ENCODE measurements at regions not wholly inside any gene's neighbourhood (a gene's known extent, or its start where the extent isn't known, plus 50 kb on each side); places are given as distances from the start of the nearest gene placed in this dataset.
"Not testable (repeated sequence)": the region's sequence is repeated elsewhere in the genome, so short reads cannot be mapped to it uniquely, and the experiment has no call there.

DNA sequence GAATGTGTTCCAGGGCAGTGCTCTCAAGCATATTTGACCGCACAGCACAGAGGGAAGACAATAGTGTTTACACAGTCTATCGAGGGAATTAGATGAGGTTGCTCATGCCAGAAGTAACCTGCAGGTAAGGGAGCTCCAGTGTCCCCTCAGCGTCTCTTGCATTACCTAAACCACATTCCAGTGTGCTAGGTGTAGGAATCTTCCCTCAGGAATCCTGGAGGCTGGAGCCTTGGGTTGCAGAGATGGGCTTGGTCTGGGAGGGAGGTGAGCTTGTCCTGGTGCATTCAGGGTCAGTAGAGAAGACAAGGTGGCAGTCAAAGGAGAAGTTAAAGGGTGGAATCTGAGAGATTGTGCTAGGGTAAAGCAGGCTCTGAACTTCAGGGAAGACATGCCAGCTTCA is 56.3 kb downstream of the SOX14 start:
- DNase-seq = no peak

DNA sequence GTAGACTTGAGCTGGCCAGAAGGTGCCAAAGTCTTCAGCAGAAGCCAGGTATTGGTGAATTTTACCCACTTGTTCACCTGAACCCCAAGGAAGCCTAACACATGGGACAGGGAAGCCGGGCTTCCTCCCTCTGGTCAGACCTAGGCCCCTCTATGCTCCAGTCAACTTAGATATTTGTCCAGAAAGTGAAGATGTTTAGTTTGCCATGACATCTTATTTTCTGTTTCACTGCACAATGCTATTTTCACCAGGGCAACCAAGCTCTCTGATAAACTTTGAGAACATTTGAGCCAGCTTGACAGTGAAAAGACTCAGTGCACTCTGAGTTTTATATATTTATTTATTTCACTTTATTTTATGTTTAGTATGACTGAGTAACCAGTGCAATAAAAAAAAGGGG is 71.0 kb downstream of the SOX14 start:
- DNase-seq = no peak

- DNase-seq = no peak
These were observed 81.1 kb downstream of the SOX14 start for GRCh38 chr3:137845194-137845593.

GRCh38 chr3:137845666-137846065 is 81.6 kb downstream of the SOX14 start:
- no peak for DNase-seq

- DNase-seq = no peak
These were observed 88.3 kb downstream of the SOX14 start for GRCh38 chr3:137852391-137852830.

GRCh38 chr3:137854533-137855261 is 90.6 kb downstream of the SOX14 start:
- no peak for DNase-seq

DNA sequence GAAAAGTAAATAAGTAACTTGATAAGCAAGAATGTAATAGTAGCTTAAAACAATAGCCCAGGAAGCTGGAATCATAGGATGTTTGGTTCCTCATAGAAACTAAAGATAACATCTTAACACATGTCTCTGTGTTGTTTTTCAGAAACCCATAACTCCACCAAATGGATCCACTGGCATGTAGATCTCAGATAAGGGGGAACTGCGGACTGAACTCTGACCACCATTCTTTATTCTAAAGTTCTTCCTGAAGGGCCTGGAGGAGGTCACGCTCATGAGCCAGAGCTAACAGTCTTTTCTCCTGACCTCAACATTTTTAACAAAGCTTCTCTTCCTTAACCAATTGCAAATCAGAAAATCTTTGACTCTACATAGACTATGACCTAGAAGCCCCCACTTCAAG is 101.9 kb downstream of the SOX14 start:
- no peak for DNase-seq

DNA sequence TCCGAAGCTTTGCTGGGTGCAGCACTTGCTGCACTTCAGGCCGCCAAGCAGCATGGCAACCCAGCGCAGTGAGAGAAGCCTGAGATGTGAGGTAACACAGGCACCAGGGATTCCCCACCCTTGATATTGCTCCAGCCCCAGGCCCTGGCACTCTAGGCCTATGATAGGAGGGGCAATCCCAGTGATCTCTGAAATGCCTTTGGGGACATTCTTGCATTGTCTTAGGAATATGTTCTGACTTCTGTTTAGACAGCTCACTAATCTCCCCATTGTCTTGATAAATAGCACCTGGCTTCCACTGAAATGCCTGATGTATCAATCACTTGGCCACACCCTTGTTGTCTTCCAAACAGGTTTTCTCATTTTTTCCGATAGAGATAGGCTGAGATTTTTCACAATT is 102.8 kb downstream of the SOX14 start:
- no peak for DNase-seq

GRCh38 chr3:137867611-137868010 is 103.5 kb downstream of the SOX14 start:
- DNase-seq = no peak

GRCh38 chr3:137869022-137869421 is 104.9 kb downstream of the SOX14 start:
- no peak for DNase-seq

DNA sequence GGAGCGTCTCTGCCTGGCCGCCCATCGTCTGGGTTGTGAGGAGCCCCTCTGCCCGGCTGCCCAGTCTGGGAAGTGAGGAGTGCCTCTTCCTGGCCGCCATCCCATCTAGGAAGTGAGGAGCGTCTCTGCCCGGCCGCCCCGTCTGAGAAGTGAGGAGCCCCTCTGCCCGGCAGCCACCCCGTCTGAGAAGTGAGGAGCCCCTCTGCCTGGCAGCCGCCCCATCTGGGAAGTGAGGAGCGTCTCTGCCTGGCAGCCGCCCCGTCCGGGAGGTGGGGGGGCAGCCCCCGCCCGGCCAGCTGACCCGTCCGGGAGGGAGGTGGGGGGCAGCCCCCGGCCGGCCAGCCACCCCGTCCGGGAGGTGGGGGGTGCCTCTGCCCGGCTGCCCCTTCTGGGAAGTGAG is 108.5 kb downstream of the SOX14 start:
- DNase-seq = not testable (repeated sequence)

GRCh38 chr3:137896842-137897241 is 113.1 kb upstream of the CLDN18 start:
- not testable (repeated sequence) for DNase-seq

DNA sequence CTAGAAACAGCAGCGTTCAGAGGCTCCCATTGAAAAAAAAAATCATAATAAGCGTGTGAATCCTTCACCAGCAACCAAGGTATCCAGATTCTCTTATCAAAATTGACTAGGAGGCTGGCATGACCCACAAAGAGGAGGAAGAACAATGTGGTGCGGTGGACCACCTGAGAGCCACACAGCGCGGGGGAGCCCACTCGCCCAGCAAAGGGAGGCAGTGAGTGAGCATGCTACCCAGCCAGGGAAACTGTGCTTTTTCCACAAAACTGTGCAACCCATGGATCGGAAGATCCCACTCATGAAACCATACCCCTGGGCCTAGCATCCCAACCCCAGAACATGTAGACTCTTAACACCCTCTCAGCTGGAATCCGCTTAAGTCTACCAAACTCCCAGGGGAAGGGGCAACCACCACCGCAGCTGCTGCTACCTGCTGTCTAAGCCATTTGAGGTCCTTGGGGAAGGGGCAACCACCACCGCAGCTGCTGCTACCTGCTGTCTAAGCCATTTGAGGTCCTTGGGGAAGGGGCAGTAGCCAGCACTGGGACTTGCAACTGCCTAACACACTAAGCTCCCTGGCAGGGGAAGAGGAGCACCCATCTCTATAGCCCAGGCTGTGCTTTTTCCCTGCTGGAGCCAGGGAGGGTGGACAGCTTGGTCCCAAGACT is 102.8 kb upstream of the CLDN18 start:
- no peak for DNase-seq

DNA sequence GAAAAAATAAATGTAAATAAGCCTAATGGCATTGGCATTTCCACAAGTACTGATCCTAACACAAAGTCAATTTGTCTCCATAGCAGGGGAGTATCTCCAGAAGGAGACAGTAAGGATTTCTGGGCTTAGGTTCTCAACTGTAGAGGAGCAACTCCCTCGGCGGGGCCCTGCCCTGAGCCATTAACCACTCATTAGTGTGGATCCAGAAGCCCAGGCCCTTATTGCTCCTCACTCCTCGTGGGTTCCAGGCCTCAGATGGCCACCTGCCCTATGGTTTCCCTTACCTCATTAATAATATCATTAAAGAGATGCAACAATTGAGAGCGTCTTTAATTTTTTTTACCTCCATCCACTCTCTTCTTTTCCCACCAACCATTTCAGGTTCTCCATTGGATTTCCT is 85.3 kb upstream of the CLDN18 start:
- no peak for DNase-seq

DNA sequence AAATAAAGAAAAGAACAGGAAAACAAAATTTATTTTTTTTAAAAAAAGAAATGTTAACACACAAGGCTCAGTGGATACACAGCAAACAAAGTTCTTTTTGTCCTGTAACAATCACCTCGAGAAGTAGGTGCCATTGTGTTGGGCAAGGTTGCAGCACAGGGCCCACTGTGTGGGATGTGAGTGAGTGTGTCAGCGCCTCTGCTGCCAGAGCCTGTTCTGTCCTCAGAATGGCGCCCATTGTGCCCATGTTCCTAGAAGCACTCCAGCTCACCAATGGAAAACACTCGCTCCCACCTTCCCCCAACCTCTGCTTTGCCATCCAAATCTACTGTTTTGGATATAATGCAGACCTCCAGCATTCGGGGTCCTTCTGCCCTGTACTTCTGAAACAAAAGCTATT is 84.9 kb upstream of the CLDN18 start:
- no peak for DNase-seq

DNA sequence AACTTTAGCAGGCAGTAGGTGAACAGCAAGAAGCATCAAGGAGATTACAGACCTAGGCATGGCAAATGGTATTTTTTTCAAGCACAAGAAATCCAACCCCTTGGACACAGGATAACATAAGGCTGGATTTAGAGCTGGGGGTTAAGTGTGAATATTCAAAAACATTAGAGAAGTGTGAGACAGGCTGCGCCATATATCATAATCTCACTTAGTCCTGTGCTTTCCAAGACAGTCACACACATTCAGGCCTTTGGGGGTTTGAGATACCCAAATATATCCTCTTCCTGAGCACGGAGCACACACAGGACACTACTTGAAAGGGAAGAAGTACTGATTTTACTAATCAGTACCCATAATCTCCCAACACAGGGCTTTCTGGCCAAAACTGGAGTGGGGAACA is 83.0 kb upstream of the CLDN18 start:
- no peak for DNase-seq

GRCh38 chr3:137930976-137931375 is 79.0 kb upstream of the CLDN18 start:
- no peak for DNase-seq

DNA sequence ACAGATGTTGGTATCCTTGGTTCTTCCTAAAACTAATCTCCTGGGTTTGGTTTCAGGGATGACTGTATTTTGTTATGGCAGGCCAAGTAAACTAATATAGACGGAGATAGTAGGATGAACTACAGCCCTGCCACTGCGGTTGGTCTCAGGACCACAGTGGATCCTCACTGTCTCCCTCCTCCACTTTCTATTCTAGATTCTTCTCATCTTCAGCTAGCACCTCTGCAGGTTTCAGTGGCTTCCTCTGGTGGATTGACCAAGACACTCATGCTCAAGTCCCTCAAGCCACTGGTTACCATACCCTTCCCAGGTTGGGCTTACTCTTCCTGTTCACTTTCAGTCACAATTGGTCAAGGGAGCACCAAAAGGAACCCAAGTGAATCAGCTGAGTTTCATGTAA is 71.1 kb upstream of the CLDN18 start:
- DNase-seq = no peak

DNA sequence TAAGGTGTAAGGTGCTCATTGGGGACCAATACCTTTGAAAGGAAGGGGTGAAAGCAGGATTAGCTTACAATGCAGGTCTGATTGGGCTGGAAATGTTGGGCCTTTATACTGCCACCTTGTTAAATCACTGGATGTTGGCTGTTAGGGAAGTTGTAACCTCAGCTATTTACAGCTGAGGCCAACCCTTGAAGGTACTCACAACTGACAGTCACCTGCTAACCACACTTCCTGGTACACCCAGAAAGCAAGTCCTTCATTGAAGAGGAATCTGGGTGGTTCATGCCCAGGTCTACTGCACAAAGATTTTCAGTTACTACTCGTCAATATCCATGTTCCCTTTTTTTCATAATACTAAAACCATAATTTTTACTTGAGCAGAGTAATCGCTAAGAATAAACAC is 65.4 kb upstream of the CLDN18 start:
- no peak for DNase-seq

DNA sequence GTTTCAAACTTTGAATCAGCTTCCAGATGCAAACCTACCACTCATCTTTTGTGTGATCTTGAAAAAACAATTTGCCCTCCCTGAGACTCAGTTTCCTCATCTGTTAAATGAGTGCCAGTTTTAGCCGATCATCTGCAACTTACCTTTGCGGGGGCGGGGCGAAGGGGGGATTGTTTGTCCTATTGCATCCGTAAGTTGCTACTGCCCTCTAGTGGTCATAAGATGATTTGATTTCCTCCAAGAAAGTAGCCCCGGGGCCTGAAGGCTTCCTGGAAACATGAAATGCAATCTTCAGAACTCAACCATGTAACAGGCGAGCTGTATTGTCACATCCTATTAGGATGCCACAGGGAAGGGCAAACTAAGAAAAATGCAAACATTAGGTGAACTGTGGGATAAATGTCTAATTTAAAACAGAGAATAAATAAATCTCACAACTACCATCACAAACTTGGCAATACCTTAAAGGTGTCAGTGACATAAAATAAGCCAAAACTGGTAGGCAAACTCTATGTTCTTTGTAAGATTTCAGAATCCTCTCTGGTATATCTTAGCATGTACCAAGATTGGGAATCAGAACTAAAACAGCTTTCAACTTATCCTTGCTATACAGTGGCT is 63.5 kb upstream of the CLDN18 start:
- DNase-seq = peak in 1 of 14 donors; percentile 13

DNA sequence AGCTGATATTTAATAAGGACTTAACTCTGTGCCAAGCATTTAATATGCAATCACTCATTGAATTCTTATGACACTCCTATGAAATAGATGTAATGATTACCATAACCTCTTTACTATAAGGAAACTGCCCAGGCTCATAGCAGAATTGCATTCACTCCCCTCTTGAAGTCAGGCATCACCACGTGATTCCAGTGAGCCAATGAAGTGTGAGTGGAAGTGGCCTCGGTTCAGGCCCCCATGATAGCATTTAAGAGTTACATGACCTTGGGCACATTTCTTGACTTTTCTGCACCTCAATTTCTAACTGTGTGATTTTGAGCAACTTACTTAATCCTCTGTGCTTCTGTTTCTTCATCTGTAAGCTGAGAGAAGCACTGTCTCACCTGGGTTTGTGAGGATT is 62.8 kb upstream of the CLDN18 start:
- DNase-seq = no peak

- DNase-seq = no peak
These were observed 61.4 kb upstream of the CLDN18 start for GRCh38 chr3:137948400-137949072.

DNA sequence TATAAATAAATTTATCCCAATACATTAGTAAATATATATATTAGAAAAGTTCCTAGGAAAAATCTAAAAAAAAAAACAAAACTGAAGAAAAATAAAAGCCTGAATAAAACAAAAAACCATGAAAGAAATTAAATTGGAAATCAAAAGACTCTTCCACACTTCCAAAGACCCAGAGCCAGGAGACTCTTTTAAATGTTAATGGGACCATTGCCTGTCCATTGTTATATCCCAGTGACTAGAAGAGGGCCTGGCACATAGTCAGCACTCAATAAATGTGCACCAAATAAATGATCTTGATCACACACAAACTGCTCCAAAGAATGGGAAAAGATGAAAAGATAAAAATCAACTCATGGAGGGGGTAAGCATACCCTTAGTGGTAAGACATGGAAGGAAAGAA is 51.3 kb upstream of the CLDN18 start:
- no peak for DNase-seq
